Endodermal cell (in vitro differentiated cells): ENCODE measurements at regions not wholly inside any gene's neighbourhood (a gene's known extent, or its start where the extent isn't known, plus 50 kb on each side); places are given as distances from the start of the nearest gene placed in this dataset.

ENCODE experiments used
- DNase-seq: peaks from one replicate; pipeline ENCODE4 v3.0.0-alpha.2; 2017
- H3K27ac ChIP-seq: 2 replicates; pipeline ENCODE4 v1.5.1; 2013; ENCODE audit warnings: mild to moderate bottlenecking, low read depth, low read length, moderate library complexity
- H3K27me3 ChIP-seq: 2 replicates; pipeline ENCODE4 v1.6.1; 2013; ENCODE audit warnings: mild to moderate bottlenecking, low read length, moderate library complexity; ENCODE audit not compliant: insufficient read depth, control insufficient read depth, poor library complexity, severe bottlenecking
- H3K36me3 ChIP-seq: 2 replicates; pipeline ENCODE4 v1.7.0; 2013; ENCODE audit warnings: mild to moderate bottlenecking, low read length, moderate library complexity; ENCODE audit not compliant: control insufficient read depth, insufficient read depth
- H3K4me1 ChIP-seq: one replicate; pipeline ENCODE4 v1.7.0; 2013; ENCODE audit warnings: low read length; ENCODE audit not compliant: control insufficient read depth, insufficient read depth
- H3K4me3 ChIP-seq: 2 replicates; pipeline ENCODE4 v1.5.1; 2013; ENCODE audit warnings: mild to moderate bottlenecking, low read length, moderate library complexity
- H3K9ac ChIP-seq: 2 replicates; pipeline ENCODE4 v1.6.1; 2013; ENCODE audit warnings: mild to moderate bottlenecking, low read length, moderate library complexity; ENCODE audit not compliant: poor library complexity, severe bottlenecking; ENCODE audit errors: extremely low read depth
- H3K9me3 ChIP-seq: 2 replicates; pipeline ENCODE4 v1.6.1; 2013; ENCODE audit warnings: mild to moderate bottlenecking, low read length, moderate library complexity; ENCODE audit not compliant: control insufficient read depth
- H3K27ac Mint-ChIP-seq: 2 replicates; pipeline ENCODE4 v1.8.0; 2020; ENCODE audit warnings: mixed read lengths
- H3K27me3 Mint-ChIP-seq: 2 replicates; pipeline ENCODE4 v1.8.0; 2021; ENCODE audit warnings: mild to moderate bottlenecking, mixed read lengths; ENCODE audit not compliant: insufficient read depth
- H3K36me3 Mint-ChIP-seq: 2 replicates; pipeline ENCODE4 v1.8.0; 2020; ENCODE audit warnings: low read depth, mixed read lengths
- H3K4me1 Mint-ChIP-seq: 2 replicates; pipeline ENCODE4 v1.8.0; 2020; ENCODE audit warnings: mixed read lengths
- H3K4me3 Mint-ChIP-seq: 2 replicates; pipeline ENCODE4 v1.8.0; 2020; ENCODE audit warnings: mild to moderate bottlenecking, moderate library complexity, mixed read lengths
- H3K9me3 Mint-ChIP-seq: 2 replicates; pipeline ENCODE4 v1.8.0; 2020; ENCODE audit warnings: mild to moderate bottlenecking, mixed read lengths
- WGBS, 2 experiments: methylation state at CpG; one replicate each; pipeline versions ENCODE4 v1.1.5 to v1.1.7; 2013; ENCODE audit warnings: missing lambda C conversion rate in 2 of 2, mixed read lengths in 1 of 2; ENCODE audit not compliant: insufficient coverage in 1 of 2, insufficient read length in 1 of 2; 5-methylcytosine and 5-hydroxymethylcytosine counted together
- TF ChIP-seq, protein P1 (sequence below): fragments of 200-600 bp; sonication (generic); conservative IDR thresholded peaks from 2 replicates; pipeline ENCODE4 v1.5.0; 2021; ENCODE audit warnings: antibody characterized with exemption, mild to moderate bottlenecking

DNA sequence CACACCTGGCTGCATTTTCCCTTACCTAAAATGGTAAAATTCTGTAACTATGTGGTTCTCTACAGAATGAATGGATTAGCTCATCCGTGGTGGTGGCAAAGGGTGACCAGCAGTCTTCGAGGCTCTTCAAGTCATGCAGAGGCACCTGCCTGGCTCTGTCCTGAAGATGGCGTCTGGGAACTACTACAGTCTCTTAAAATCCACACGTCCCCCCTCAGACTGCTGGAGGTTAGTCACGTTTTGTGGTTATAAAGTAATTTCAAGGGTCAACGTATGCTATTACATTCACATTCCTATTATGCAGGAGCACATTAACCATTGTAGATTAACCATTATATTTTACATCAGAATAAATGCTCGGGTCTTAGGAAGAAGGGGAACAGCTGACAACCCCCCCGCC lies 616.7 kb downstream of the GALR1 start:
- Histone ChIP-seq H3K9me3 (no peaks in the 10 kb centered on the region), H3K27ac (no peak overlapping the region), H3K4me3 (no peak overlapping the region), H3K27me3 (no peaks in the 10 kb centered on the region), H3K9ac (no peak overlapping the region), H3K4me1 (no peaks in the 10 kb centered on the region), H3K36me3 (no peaks in the 10 kb centered on the region)
- Mint-ChIP-seq H3K9me3 (no peaks in the 10 kb centered on the region), H3K4me3 (no peak overlapping the region), H3K4me1 (peaks cover 5% of the 10 kb centered on the region), H3K27me3 (no peaks in the 10 kb centered on the region), H3K27ac (no peak overlapping the region), H3K36me3 (no peaks in the 10 kb centered on the region)
- 84 to 92% methylated on average over 5 to 8 of the region's 8 CpGs for WGBS, 2 experiments
- TF ChIP-seq, protein P1, sequence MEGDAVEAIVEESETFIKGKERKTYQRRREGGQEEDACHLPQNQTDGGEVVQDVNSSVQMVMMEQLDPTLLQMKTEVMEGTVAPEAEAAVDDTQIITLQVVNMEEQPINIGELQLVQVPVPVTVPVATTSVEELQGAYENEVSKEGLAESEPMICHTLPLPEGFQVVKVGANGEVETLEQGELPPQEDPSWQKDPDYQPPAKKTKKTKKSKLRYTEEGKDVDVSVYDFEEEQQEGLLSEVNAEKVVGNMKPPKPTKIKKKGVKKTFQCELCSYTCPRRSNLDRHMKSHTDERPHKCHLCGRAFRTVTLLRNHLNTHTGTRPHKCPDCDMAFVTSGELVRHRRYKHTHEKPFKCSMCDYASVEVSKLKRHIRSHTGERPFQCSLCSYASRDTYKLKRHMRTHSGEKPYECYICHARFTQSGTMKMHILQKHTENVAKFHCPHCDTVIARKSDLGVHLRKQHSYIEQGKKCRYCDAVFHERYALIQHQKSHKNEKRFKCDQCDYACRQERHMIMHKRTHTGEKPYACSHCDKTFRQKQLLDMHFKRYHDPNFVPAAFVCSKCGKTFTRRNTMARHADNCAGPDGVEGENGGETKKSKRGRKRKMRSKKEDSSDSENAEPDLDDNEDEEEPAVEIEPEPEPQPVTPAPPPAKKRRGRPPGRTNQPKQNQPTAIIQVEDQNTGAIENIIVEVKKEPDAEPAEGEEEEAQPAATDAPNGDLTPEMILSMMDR, result peak; percentile 63
- DNase-seq, result no peak

DNA sequence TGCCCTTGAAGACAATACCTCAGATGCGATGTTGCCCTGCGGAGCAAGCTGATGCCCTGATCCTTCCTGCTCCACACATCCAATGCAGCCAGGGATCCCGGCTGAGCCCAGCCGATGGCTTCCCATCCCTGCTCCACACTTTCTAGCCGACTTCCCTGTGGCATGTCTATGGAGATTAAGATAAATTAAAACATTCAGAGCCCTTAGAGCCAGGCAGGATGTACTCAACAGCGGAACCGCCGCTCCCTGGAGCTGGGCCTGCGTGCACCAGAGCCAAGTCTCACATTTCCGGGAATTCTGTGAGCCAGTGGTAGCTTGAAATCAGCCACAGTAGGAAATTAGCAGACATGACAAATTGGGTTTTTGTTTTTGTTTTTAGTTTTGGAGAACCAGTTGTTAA lies 620.6 kb downstream of the GALR1 start:
- H3K9me3 Mint-ChIP-seq, result no peaks in the 10 kb centered on the region
- TF ChIP-seq, protein P1, result no peak

DNA sequence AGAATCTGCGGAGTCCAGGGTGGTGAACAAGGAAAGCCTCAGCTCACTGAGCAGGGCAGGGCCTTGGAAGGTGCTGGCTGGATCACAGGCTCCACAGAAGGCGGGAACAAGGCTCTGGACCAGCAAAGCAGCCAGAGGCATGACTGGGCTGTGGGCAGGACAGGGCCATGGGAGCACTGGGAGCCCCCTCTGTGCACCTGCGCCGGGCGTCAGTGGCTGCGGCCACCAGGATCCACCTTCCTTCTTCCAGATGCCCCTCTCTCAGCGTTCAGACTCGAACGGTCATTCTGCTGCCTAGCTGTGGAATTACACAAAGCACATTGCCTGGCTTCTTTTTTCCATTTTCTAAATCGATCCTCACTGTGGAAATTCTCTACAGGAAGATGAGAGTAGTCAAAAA lies 621.2 kb downstream of the GALR1 start:
- Mint-ChIP-seq H3K4me1 (peaks cover 5% of the 10 kb centered on the region), H3K4me3 (no peak overlapping the region), H3K27ac (no peak overlapping the region), H3K27me3 (no peaks in the 10 kb centered on the region), H3K9me3 (no peaks in the 10 kb centered on the region), H3K36me3 (no peaks in the 10 kb centered on the region)
- Histone ChIP-seq H3K4me3 (no peak overlapping the region), H3K27ac (no peak overlapping the region), H3K36me3 (no peaks in the 10 kb centered on the region), H3K9me3 (no peaks in the 10 kb centered on the region), H3K4me1 (no peaks in the 10 kb centered on the region), H3K9ac (no peak overlapping the region), H3K27me3 (no peaks in the 10 kb centered on the region)
- DNase-seq, result no peak
- TF ChIP-seq, protein P1, result no peak
- WGBS, 2 experiments, result 87 to 91% methylated on average over 9 to 10 of the region's 10 CpGs

More for the DNA sequence above, 620.6 kb downstream of the GALR1 start:
- no peaks in the 10 kb centered on the region for H3K36me3 ChIP-seq
- no peak overlapping the region for H3K4me3 ChIP-seq
- peaks cover 5% of the 10 kb centered on the region for H3K4me1 Mint-ChIP-seq
- no peak overlapping the region for H3K4me3 Mint-ChIP-seq
- no peaks in the 10 kb centered on the region for H3K36me3 Mint-ChIP-seq
- no peaks in the 10 kb centered on the region for H3K27me3 Mint-ChIP-seq
- no peaks in the 10 kb centered on the region for H3K27me3 ChIP-seq
- H3K27ac ChIP-seq, result no peak overlapping the region
- H3K9me3 ChIP-seq, result no peaks in the 10 kb centered on the region
- no peak for DNase-seq
- H3K27ac Mint-ChIP-seq, result no peak overlapping the region
- WGBS, 2 experiments, result 91 to 98% methylated on average over 5 to 10 of the region's 10 CpGs
- H3K9ac ChIP-seq, result no peak overlapping the region
- H3K4me1 ChIP-seq, result no peaks in the 10 kb centered on the region
